Liver (tissue), 8 donors: ENCODE measurements at regions not wholly inside any gene's neighbourhood (a gene's known extent, or its start where the extent isn't known, plus 50 kb on each side); places are given as distances from the start of the nearest gene placed in this dataset.
A peak's percentile ranks its signal among the peaks of the same experiment; 100 is the strongest.

Experiments
- DNase-seq: peaks from one replicate; pipeline ENCODE4 v3.0.0-alpha.2; 2017; ENCODE audit warnings: low spot score
- H3K27ac ChIP-seq, 2 donors: one replicate each; pipeline ENCODE4 v1.7.0; 2013; ENCODE audit warnings: inconsistent platforms in 2 of 2, low read length in 2 of 2, control low read depth in 1 of 2, low read depth in 1 of 2, mild to moderate bottlenecking in 1 of 2
- H3K27me3 ChIP-seq, 4 donors: one replicate each; pipeline versions ENCODE4 v1.6.1 to v1.7.0; 2013; ENCODE audit warnings: low read length in 3 of 4, inconsistent platforms in 1 of 4, mild to moderate bottlenecking in 1 of 4, moderate library complexity in 1 of 4; ENCODE audit not compliant: control insufficient read depth in 4 of 4, insufficient read depth in 4 of 4
- H3K36me3 ChIP-seq, 4 donors: one replicate each; pipeline versions ENCODE4 v1.6.1 to v1.7.0; 2013; ENCODE audit warnings: low read length in 3 of 4, mild to moderate bottlenecking in 3 of 4, low read depth in 1 of 4, moderate library complexity in 1 of 4; ENCODE audit not compliant: control insufficient read depth in 4 of 4, insufficient read depth in 3 of 4
- H3K4me1 ChIP-seq, 4 donors: one replicate each; pipeline versions ENCODE4 v1.6.1 to v1.7.0; 2013; ENCODE audit warnings: low read length in 3 of 4, mild to moderate bottlenecking in 3 of 4, moderate library complexity in 1 of 4; ENCODE audit not compliant: control insufficient read depth in 4 of 4, insufficient read depth in 4 of 4
- H3K4me3 ChIP-seq, 3 donors: one replicate each; pipeline versions ENCODE4 v1.6.1 to v1.7.0; 2013; ENCODE audit warnings: low read length in 3 of 3, control low read depth in 1 of 3, low read depth in 1 of 3, mild to moderate bottlenecking in 1 of 3
- H3K9ac ChIP-seq, 2 donors: one replicate each; pipeline ENCODE4 v1.7.0; 2013; ENCODE audit warnings: low read length in 2 of 2, mild to moderate bottlenecking in 2 of 2, moderate library complexity in 2 of 2, control low read depth in 1 of 2, low read depth in 1 of 2
- H3K9me3 ChIP-seq, 4 donors: one replicate each; pipeline versions ENCODE4 v1.6.1 to v1.7.0; 2013; ENCODE audit warnings: low read length in 3 of 4; ENCODE audit not compliant: control insufficient read depth in 4 of 4
- ATF3 ChIP-seq: IDR thresholded peaks from 2 replicates; pipeline ENCODE4 v1.6.1; 2016; ENCODE audit warnings: antibody characterized with exemption
- CTCF ChIP-seq: fragments of 150-350 bp; IDR thresholded peaks from 2 replicates; pipeline ENCODE4 v1.5.1; 2017; ENCODE audit warnings: improper control_type of control experiment, low read depth, low read length; ENCODE audit not compliant: missing input control
- EGR1 ChIP-seq, 2 donors: IDR thresholded peaks; 2 replicates each; pipeline ENCODE4 v1.6.1; 2016 to 2018; ENCODE audit warnings: antibody characterized with exemption in 2 of 2, low read depth in 2 of 2
- FOXA1 ChIP-seq: IDR thresholded peaks from 2 replicates; pipeline ENCODE4 v1.6.1; 2016; ENCODE audit warnings: antibody characterized with exemption
- FOXA2 ChIP-seq: IDR thresholded peaks from 2 replicates; pipeline ENCODE4 v1.6.1; 2016; ENCODE audit warnings: antibody characterized with exemption
- GABPA ChIP-seq, 2 donors: IDR thresholded peaks in 1 of 2; conservative IDR thresholded peaks in 1 of 2; 2 replicates each; pipeline ENCODE4 v1.6.1; 2016; ENCODE audit warnings: antibody characterized with exemption in 2 of 2, mild to moderate bottlenecking in 1 of 2, moderate library complexity in 1 of 2
- HNF4A ChIP-seq, 2 donors: conservative IDR thresholded peaks; 2 replicates each; pipeline ENCODE4 v1.6.1; 2016; ENCODE audit warnings: antibody characterized with exemption in 2 of 2, mild to moderate bottlenecking in 2 of 2
- HNF4G ChIP-seq: IDR thresholded peaks from 2 replicates; pipeline ENCODE4 v1.6.1; 2016; ENCODE audit warnings: antibody characterized with exemption
- JUND ChIP-seq, 2 donors: IDR thresholded peaks; 2 replicates each; pipeline ENCODE4 v1.6.1; 2016; ENCODE audit warnings: antibody characterized with exemption in 2 of 2
- MAX ChIP-seq: IDR thresholded peaks from 2 replicates; pipeline ENCODE4 v1.6.1; 2016; ENCODE audit warnings: antibody characterized with exemption
- NR2F2 ChIP-seq: IDR thresholded peaks from 2 replicates; pipeline ENCODE4 v1.6.1; 2016; ENCODE audit warnings: antibody characterized with exemption
- RAD21 ChIP-seq, 2 donors: IDR thresholded peaks; 2 replicates each; pipeline ENCODE4 v1.6.1; 2016; ENCODE audit warnings: antibody characterized with exemption in 2 of 2, mild to moderate bottlenecking in 2 of 2
- RXRA ChIP-seq, 2 donors: IDR thresholded peaks; 2 replicates each; pipeline ENCODE4 v1.6.1; 2017 to 2018; ENCODE audit warnings: antibody characterized with exemption in 2 of 2, mild to moderate bottlenecking in 1 of 2
- SP1 ChIP-seq: IDR thresholded peaks from 2 replicates; pipeline ENCODE4 v1.6.1; 2018; ENCODE audit warnings: antibody characterized with exemption, mild to moderate bottlenecking
- TAF1 ChIP-seq: conservative IDR thresholded peaks from 2 replicates; pipeline ENCODE4 v1.6.1; 2016; ENCODE audit warnings: antibody characterized with exemption, mild to moderate bottlenecking
- YY1 ChIP-seq: IDR thresholded peaks from 2 replicates; pipeline ENCODE4 v1.6.1; 2016; ENCODE audit warnings: antibody characterized with exemption, mild to moderate bottlenecking
- ZBTB33 ChIP-seq: IDR thresholded peaks from 2 replicates; pipeline ENCODE4 v1.6.1; 2016; ENCODE audit warnings: antibody characterized with exemption
- WGBS: extraction: QIAGEN DNeasy Blood & Tissue Kit; methylation state at CpG from one replicate; pipeline ENCODE4 v1.1.7; 2013; 5-methylcytosine and 5-hydroxymethylcytosine counted together
- TF ChIP-seq, protein P1 (sequence below): IDR thresholded peaks from 2 replicates; pipeline ENCODE4 v1.6.1; 2016; ENCODE audit warnings: antibody characterized with exemption, mild to moderate bottlenecking
- donor health status: healthy.
- donor health status: healthy.
- donor health status: healthy.
- donor health status: healthy.
- donor health status: healthy.

- Histone ChIP-seq H3K4me1 (peaks cover 10 to 33% (median 23%) of the 10 kb centered on the region in 4 donors), H3K27ac (peak overlapping the region; percentile 95 to 98)
These were observed 49.8 kb upstream of the BAHCC1 start for GRCh38 chr17:81345228-81346089.

More at GRCh38 chr17:81345228-81346089, 49.8 kb upstream of the BAHCC1 start:
- Histone ChIP-seq H3K36me3 (no peaks in the 10 kb centered on the region), H3K9ac (peak overlapping the region; percentile 91 to 98), H3K4me3 (peak overlapping the region; percentile 85 to 90 (median 87)), H3K27me3 (no peaks in the 10 kb centered on the region), H3K9me3 (no peaks in the 10 kb centered on the region)
- under 1% methylated on average over 95 of the region's 95 CpGs for WGBS
- TF ChIP-seq, protein P1, sequence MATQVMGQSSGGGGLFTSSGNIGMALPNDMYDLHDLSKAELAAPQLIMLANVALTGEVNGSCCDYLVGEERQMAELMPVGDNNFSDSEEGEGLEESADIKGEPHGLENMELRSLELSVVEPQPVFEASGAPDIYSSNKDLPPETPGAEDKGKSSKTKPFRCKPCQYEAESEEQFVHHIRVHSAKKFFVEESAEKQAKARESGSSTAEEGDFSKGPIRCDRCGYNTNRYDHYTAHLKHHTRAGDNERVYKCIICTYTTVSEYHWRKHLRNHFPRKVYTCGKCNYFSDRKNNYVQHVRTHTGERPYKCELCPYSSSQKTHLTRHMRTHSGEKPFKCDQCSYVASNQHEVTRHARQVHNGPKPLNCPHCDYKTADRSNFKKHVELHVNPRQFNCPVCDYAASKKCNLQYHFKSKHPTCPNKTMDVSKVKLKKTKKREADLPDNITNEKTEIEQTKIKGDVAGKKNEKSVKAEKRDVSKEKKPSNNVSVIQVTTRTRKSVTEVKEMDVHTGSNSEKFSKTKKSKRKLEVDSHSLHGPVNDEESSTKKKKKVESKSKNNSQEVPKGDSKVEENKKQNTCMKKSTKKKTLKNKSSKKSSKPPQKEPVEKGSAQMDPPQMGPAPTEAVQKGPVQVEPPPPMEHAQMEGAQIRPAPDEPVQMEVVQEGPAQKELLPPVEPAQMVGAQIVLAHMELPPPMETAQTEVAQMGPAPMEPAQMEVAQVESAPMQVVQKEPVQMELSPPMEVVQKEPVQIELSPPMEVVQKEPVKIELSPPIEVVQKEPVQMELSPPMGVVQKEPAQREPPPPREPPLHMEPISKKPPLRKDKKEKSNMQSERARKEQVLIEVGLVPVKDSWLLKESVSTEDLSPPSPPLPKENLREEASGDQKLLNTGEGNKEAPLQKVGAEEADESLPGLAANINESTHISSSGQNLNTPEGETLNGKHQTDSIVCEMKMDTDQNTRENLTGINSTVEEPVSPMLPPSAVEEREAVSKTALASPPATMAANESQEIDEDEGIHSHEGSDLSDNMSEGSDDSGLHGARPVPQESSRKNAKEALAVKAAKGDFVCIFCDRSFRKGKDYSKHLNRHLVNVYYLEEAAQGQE, result no peak
- TF ChIP-seq NR2F2, result no peak
- TF ChIP-seq MAX, result no peak
- TF ChIP-seq RXRA (IDR thresholded peaks at IDR 0.05), result no peak
- TF ChIP-seq YY1, result peak; percentile 19
- TF ChIP-seq HNF4G, result no peak
- peak in 1 of 2 donors; percentile 52 for TF ChIP-seq RAD21 (IDR thresholded peaks at IDR 0.05)
- TF ChIP-seq JUND (IDR thresholded peaks at IDR 0.05), result no peak
- TF ChIP-seq EGR1 (IDR thresholded peaks at IDR 0.05; ENCODE audit: low read depth in 2 of 2), result peak in 1 of 2 donors; percentile 10
- TF ChIP-seq FOXA1, result no peak
- TF ChIP-seq GABPA (IDR thresholded peaks at IDR 0.05 in 1 of 2, conservative IDR thresholded peaks at IDR 0.05 in 1 of 2), result no peak
- TF ChIP-seq CTCF, result peak; percentile 27
- no peak for TF ChIP-seq ATF3
- no peak for TF ChIP-seq HNF4A (conservative IDR thresholded peaks at IDR 0.05)
- TF ChIP-seq TAF1, result no peak
- TF ChIP-seq ZBTB33, result no peak
- no peak for TF ChIP-seq SP1
- no peak for TF ChIP-seq FOXA2
- DNase-seq, result no peak
